ENCODE measurements at regions not wholly inside any gene's neighbourhood (a gene's known extent, or its start where the extent isn't known, plus 50 kb on each side); places are given as distances from the start of the nearest gene placed in this dataset.
"Not testable (repeated sequence)": the region's sequence is repeated elsewhere in the genome, so short reads cannot be mapped to it uniquely, and the experiment has no call there.

- TF ChIP-seq EZH2 (IDR thresholded peaks at IDR 0.05; ENCODE audit: low read length, unreplicated experiment); CTCF (conservative IDR thresholded peaks at IDR 0.05; ENCODE audit: low read depth, low read length); EZH2phosphoT487 (IDR thresholded peaks at IDR 0.05; ENCODE audit: borderline replicate concordance, low read length): not testable (repeated sequence)
Observed at GRCh38 chr7:159332854-159333479, 188.3 kb upstream of the VIPR2 start.

Data from PC-3 (cell line).